GM21619 (cell line): ENCODE measurements at regions not wholly inside any gene's neighbourhood (a gene's known extent, or its start where the extent isn't known, plus 50 kb on each side); places are given as distances from the start of the nearest gene placed in this dataset.

ENCODE experiments used
- ATAC-seq: cut with Tn5 transposase; IDR thresholded peaks from one replicate; pipeline ENCODE4 v1.9.1; 2021; ENCODE audit not compliant: unreplicated experiment

DNA sequence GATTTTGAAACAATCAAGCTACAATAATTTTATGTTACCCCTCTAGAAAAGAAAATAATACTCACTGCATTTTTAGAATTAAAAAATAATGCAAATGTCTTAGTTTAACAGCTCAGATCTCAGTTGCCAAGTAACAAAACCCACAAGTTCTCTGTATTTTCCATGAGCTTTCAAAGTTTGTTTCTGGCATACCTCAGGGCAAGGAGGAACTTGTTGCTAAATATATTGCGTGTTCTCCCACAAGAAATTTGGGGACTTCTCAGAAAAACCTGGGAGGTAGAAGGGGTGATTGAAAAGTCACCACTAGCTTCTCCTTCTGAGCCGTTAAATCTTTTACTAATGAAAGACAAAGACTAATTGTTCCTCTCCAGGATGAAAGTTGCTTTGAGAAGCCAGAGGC lies 236.8 kb upstream of the MARCKS start:
- ATAC-seq = no peak

- no peak for ATAC-seq
Measured at GRCh38 chr6:113622254-113622653, 234.9 kb upstream of the MARCKS start.

DNA sequence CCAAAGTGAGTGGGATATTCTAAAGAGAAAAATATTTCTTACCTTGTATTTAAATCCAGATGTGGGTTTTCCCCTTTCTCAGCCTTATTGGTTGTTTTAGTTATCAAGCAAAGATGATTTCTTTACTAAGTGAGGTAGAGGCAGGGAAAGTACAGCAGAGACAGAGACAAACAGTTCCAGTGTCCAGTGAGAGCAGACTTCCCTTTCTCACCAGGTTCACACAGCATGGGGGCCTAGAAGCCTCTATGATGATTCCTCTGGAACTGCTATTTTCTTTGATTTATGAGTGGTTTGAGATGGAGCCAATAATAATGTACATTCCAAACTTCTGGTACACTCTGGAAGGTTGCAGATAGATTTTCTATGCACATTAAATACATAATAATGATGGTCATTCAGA lies 234.0 kb upstream of the MARCKS start:
- ATAC-seq = no peak

DNA sequence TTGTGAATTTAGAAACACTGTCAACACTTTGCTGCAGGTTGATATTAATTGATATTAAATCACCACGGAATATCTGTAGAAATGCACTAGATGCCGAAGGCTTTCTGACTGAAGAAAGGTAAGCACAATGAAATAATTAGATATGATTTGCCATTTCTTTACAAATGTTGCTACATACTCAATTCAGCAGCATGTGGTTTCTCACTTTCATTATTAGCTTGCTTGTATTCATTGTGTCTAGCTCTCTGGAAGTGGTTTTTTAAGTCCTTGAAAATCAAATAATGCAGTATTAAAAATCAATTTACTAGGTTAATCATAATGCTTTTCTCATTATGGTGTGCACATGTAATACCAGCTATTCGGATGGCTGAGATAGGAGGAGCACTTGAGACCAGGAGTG lies 231.3 kb upstream of the MARCKS start:
- peak; percentile 34 for ATAC-seq

- peak; percentile 29 for ATAC-seq
Measured at GRCh38 chr6:113626475-113626874, 230.7 kb upstream of the MARCKS start.

DNA sequence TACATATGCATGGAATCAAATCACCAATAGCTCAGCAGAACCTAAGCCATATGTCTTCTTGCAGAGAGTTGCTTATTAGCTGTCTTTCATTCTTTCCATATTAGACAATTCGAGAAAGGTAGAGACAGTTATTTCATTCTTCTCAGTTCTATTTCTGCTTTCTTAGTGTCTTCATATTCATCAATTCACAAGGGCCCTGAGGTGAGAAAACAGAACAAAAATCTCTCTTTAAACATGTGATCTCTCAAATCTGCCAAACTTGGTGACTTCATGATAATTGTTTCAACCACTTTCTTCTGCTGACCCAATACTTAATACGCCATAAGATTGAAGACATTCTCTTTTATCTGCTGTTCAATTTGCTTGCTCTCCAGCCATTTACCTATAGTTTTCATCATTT lies 229.7 kb upstream of the MARCKS start:
- ATAC-seq = peak; percentile 22

GRCh38 chr6:113629256-113629655 lies 227.9 kb upstream of the MARCKS start:
- no peak for ATAC-seq

DNA sequence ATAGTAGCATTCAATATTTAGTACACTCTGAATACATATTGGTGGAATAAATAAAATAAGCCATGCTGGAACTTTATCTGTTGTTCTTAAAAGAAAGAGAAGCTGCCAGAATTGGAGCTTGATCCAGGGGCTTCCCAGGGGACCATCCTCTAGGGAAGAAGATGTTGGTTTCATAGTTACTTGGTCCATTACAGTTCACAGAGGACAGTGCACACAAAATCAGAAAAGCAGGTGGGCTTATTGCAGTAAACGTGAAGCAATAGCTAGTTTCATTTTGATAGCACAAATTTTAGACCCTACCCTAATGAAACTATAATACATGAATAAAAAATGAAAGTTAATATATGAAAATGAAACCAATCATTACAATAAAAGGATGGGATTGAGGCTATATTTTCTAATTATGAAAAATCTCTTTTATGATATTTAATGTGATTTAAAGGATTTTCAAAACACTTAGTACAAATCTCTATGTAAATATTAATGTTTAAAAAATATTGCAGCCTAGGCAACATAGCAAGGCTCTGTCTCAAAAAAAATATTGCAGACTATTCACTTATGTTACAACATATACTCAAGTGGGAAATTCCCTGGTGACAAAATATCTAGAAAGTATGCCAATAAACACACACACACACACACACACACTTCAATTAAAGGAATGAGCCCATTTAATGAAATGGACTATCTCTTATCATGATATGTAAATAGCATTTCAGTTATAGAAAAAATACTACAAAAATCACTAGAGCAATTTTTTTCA lies 227.0 kb upstream of the MARCKS start:
- ATAC-seq = no peak

DNA sequence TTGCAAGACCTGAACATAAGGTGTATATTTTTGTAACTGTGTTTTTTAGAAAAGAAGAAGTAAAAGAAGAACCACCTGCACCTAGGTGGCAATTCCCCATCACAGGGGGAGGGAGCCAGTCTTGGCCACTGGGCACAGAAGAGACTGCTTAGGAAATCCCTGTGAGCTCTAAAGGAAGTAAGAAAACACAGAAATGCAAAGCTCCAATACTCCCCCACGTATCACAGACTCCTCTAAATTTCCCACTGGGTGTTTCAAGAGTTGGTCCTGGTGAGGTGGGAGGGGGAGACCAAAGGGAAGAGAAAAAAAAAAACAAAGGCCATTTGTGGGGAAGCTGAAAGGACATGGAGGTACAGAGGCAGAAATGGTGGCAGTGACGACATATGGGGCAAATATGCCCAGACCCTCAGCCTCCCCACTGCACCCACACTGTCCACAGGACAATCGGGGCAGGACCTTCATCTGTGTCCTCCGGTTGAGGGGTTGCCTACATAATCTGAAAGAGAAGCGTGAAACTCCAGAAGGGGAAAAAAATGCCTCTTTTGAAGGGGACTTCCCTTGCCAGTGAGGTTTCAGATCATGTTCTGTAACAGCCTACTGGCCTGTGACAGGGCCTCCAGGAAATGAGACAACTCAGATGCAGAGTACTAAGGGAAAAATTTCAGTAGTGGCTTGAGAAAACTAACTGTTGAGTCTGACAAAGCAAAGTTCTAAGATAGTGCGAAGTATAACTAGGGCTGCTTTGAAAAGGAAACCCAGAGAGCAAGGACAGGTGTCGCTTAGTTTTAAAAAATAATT lies 226.2 kb upstream of the MARCKS start:
- peak; percentile 49 for ATAC-seq

- ATAC-seq = no peak
Measured at GRCh38 chr6:113631666-113632065, 225.5 kb upstream of the MARCKS start.

DNA sequence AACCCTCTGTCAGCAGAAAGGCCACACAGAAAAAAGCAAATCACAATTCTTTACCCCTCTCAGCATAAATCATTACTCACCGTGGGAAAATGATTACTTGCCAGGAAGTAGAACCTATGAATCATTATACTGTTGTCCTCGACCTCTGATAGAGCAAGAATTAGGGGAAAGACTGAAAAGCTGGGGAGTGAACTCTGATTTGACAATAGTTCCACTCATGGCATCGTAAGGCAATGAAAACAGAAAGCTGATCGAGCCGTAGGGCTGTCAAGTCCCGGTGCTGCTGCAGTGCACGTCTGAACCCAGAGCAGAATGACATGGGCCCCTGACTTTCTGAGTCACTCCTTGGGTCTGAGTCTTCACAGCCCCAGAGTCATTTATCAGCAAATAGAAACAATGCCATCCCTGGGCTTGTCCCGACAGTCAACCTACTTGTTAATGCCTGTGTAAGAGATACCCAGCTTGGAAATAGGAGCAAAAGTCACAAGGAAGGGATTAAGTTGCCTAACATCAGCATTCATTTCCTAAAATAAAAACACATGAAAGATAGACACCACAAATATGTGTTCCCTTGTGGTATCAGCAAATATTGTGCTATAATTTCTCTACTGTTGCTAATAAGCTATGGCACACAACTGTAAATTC lies 224.8 kb upstream of the MARCKS start:
- peak; percentile 38 for ATAC-seq

DNA sequence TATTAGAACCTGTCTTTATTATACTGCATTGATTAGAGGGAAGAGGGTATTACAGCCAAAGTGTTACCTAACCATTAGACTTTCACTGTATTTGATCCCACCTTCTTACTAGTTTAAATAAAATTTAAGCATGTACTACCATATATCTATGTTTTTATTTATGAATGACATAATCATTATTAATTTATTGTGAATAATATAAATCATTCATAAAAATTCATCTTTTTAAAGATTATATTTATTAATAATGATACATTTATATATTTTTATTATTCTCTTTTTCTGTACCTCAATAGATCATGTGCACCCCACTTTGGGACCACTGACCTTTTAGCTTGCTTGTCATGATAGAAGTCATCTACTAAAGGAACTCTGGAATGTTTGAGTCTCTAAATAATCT lies 223.5 kb upstream of the MARCKS start:
- ATAC-seq = no peak

DNA sequence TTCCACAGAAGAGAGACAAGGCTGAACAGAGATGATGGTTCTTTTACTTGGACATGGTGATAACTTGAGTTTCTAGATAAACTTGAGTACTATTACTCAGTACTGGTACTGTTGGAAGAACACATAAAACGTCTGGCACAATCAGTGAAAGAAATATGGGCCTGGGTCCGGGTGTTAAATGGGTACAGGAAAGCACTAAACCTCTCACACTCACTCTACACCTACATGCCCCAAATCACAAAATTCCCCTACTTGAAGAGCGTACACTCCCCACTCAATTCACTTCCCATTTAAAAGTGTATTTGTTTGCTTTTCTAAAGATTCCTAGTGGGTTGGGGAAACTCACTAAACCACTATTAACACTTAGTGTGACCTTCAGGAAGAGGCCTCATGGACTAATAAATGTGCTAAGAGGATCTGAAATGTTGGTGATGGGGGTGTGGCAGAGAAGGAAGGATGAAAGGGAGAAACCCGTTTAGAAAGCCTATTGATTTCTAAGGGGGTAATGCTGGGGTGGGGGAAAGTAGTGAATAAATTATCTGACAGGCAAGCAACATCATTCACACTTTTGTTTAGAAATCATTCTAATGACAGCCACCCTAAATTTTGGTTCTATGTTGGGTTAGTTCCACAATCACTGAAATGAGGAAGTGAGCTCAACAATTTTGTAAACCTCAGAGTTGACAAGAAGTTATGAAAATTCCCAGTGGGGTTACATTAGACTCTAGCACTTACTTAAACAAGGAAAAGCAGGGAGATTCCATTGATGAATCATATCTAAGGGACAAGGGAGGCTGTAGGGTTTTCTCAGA lies 222.6 kb upstream of the MARCKS start:
- ATAC-seq = peak; percentile 19

GRCh38 chr6:113635222-113635986 lies 221.7 kb upstream of the MARCKS start:
- no peak for ATAC-seq

DNA sequence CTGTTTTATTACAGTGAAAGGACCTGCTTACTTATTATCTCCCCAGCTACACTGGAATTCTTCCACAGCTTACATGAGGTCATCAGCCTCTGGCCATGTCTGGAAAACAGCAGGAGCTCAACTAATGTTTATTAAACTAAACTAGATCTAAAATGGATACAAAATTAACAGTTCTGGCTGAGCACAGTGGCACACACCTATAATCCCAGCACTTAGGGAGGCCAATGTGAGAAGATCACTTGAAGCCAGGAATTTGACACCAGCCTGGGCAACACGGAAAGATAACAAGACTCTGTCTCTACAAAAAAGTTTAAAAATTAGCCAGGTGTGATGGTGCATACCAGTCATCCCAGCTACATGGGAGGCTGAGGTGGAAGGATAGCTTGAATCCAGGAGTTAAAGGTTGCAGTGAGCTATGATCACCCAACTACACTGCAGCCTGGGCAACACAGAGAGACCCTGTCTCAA lies 220.8 kb upstream of the MARCKS start:
- no peak for ATAC-seq

DNA sequence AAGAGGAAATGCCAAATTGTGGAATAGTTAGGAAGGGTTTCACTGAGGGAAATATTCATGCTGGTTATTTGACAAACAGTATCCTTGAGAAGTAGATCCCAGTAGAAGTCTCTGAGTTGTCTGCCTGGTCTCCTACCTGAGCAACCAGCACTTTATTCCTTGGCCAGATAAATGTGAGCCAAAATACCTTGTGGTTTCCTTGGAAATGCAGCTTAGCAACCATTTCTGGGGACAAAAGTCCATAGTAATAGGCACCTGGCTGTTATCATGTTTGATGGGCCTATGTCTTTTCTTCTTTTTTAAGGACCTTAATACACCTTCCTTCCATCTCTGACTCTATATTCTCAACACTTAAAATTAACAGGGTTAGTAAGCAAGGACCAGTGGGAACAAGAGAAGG lies 217.1 kb upstream of the MARCKS start:
- ATAC-seq = no peak

DNA sequence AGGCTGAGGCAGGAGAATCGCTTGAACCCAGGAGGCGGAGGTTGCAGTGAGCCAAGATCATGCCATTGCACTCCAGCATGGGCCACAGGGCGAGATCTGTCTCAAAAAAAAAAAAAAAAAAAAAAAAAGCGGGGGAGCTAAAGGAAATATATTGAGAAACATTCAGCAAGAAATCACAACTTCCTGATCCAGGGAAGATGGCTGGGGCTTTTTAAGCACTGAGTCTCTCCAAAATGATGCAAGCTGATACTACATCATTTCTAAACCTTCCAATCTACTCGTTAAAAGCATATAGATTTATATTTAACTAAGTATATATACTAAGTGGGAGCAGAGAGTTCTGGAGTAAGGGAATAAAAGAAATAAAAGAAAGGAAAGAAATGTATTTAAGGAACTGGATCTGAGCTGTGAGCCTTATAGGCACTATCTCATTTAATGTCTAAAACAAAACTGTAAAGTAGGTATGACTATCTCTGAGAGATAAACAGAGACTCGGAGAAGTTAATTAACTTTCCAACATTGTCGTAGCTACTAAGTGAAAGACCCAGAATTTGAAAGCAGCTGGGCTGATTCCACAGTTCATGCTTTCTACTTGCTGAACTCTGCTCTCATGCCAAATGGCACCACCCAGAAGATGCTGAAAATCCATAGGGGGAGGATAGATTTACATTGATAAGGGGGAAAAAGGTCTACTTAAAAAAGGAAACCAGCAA lies 215.0 kb upstream of the MARCKS start:
- no peak for ATAC-seq

DNA sequence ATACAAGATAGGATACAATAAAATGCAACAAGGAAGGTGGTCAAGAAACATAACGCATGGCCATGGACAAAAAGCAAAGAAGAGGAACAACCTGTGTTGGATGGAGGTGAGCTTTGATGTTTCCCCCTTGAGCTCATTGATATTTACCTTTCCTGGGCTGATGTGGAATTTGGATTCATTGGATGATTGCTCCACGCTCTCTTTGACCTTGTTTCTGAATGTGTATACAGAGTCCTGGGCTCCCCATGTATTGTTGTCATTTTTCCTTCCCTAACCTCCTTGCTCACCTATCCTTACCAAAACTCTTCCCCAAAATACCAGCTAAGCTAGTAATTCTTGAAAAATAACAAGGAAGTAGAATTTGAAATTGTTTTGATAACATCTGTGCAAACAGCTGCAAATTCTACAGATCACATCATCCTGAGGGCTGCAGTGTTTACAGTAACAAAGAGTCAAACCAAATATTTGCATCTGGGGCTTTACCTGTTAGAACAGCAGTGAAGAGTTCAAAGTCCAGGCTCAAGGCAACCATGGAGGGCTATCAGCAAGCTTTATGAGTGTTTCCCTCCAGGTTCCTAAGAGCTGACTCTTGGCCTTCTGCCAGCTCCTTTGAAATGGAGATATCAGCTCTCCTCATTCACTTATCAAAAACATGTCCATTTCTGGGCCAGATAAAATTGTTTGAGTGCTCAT lies 214.3 kb upstream of the MARCKS start:
- ATAC-seq = peak; percentile 97

- no peak for ATAC-seq
Measured at GRCh38 chr6:113643407-113643770, 213.8 kb upstream of the MARCKS start.
